Activated CD4-positive, alpha-beta memory T cell treated with anti-CD3 and anti-CD28 coated beads, Interleukin-2, amount 10 ng/mL, durations not matched to agents 7 days and 5 days (primary cell): ENCODE measurements at regions not wholly inside any gene's neighbourhood (a gene's known extent, or its start where the extent isn't known, plus 50 kb on each side); places are given as distances from the start of the nearest gene placed in this dataset.
"Not testable (repeated sequence)": the region's sequence is repeated elsewhere in the genome, so short reads cannot be mapped to it uniquely, and the experiment has no call there.

Source experiments
- CTCF ChIA-PET: fragments of 350-600 bp; sonication (Branson Sonifier 250); formaldehyde crosslinking; loops from one replicate; lab custom pipeline; 2021; ENCODE audit warnings: antibody characterized with exemption, inconsistent platforms; lab: Charles Lee
- POLR2A ChIA-PET: fragments of 350-600 bp; sonication (Branson Sonifier 250); formaldehyde crosslinking; loops from one replicate; lab custom pipeline; 2021; ENCODE audit warnings: antibody characterized with exemption; lab: Charles Lee
- DNase-seq: peaks from one replicate; pipeline ENCODE4 v3.0.0-alpha.2; 2020
- H3K27ac Mint-ChIP-seq: one replicate; pipeline ENCODE4 v1.8.0; 2021; ENCODE audit warnings: mild to moderate bottlenecking, mixed read lengths
- H3K27me3 Mint-ChIP-seq: one replicate; pipeline ENCODE4 v1.8.0; 2021; ENCODE audit warnings: mixed read lengths
- H3K36me3 Mint-ChIP-seq: one replicate; pipeline ENCODE4 v1.8.0; 2021; ENCODE audit warnings: low read depth, mixed read lengths
- H3K4me1 Mint-ChIP-seq: one replicate; pipeline ENCODE4 v1.8.0; 2021; ENCODE audit warnings: mixed read lengths
- H3K4me3 Mint-ChIP-seq: one replicate; pipeline ENCODE4 v1.8.0; 2021; ENCODE audit warnings: mild to moderate bottlenecking, mixed read lengths
- H3K9me3 Mint-ChIP-seq: one replicate; pipeline ENCODE4 v1.8.0; 2021; ENCODE audit warnings: mixed read lengths

- Mint-ChIP-seq H3K9me3 (peaks cover 5% of the 10 kb centered on the region), H3K4me1 (no peaks in the 10 kb centered on the region), H3K27me3 (no peaks in the 10 kb centered on the region), H3K36me3 (no peaks in the 10 kb centered on the region), H3K27ac (no peak overlapping the region), H3K4me3 (no peak overlapping the region)
- no peak for DNase-seq
- CTCF ChIA-PET = no interaction called here
- POLR2A ChIA-PET = no interaction called here
Observed at GRCh38 chr22:34842630-34843029, 223.3 kb upstream of the ISX start.

GRCh38 chr22:34843743-34844142, 222.2 kb upstream of the ISX start:
- POLR2A ChIA-PET, H3K4me1 Mint-ChIP-seq, DNase-seq, H3K9me3 Mint-ChIP-seq, H3K36me3 Mint-ChIP-seq, H3K27ac Mint-ChIP-seq, CTCF ChIA-PET, H3K4me3 Mint-ChIP-seq, H3K27me3 Mint-ChIP-seq: not testable (repeated sequence)

- H3K36me3 Mint-ChIP-seq = no peaks in the 10 kb centered on the region
- no peak for DNase-seq
- H3K4me1 Mint-ChIP-seq = no peaks in the 10 kb centered on the region
- peaks cover 8% of the 10 kb centered on the region for H3K9me3 Mint-ChIP-seq
- CTCF ChIA-PET = no interaction called here
- no peak overlapping the region for H3K27ac Mint-ChIP-seq
- H3K4me3 Mint-ChIP-seq = no peak overlapping the region
- H3K27me3 Mint-ChIP-seq = no peaks in the 10 kb centered on the region
- POLR2A ChIA-PET = no interaction called here
Observed at GRCh38 chr22:34845391-34845790, 220.6 kb upstream of the ISX start.

GRCh38 chr22:34847072-34847471, 218.9 kb upstream of the ISX start:
- no peaks in the 10 kb centered on the region for H3K27me3 Mint-ChIP-seq
- no peaks in the 10 kb centered on the region for H3K36me3 Mint-ChIP-seq
- ChIA-PET POLR2A (no interaction called here), CTCF (no interaction called here)
- no peak overlapping the region for H3K27ac Mint-ChIP-seq
- H3K4me1 Mint-ChIP-seq = no peaks in the 10 kb centered on the region
- no peak for DNase-seq
- no peak overlapping the region for H3K4me3 Mint-ChIP-seq
- peaks cover 8% of the 10 kb centered on the region for H3K9me3 Mint-ChIP-seq

DNA sequence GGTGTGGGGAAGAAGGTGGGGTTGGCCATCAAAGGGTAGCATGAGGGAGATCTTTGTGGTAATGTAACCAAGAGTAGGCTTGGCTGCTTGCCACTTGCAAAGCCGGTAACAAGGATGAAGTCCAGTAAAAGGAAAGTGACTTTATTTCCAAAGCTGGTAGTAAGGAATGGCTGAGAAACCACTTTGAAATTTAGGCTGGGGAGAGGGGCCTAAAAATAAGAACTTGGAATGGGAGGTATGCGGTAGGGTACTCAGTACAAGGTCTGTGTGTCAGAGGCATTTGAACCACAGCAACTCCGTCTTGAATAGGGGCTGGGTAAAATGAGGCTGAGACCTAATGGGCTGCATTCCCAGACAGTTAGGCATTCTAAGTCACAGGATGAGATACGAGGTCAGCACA, 216.0 kb upstream of the ISX start:
- ChIA-PET POLR2A (no interaction called here), CTCF (no interaction called here)
- H3K36me3 Mint-ChIP-seq = no peaks in the 10 kb centered on the region
- peaks cover 3% of the 10 kb centered on the region for H3K9me3 Mint-ChIP-seq
- DNase-seq = no peak
- no peak overlapping the region for H3K4me3 Mint-ChIP-seq
- no peak overlapping the region for H3K27ac Mint-ChIP-seq
- no peaks in the 10 kb centered on the region for H3K4me1 Mint-ChIP-seq
- H3K27me3 Mint-ChIP-seq = no peaks in the 10 kb centered on the region

GRCh38 chr22:34851918-34852662, 213.9 kb upstream of the ISX start:
- H3K27me3 Mint-ChIP-seq = no peaks in the 10 kb centered on the region
- no peak overlapping the region for H3K4me3 Mint-ChIP-seq
- no peak overlapping the region for H3K27ac Mint-ChIP-seq
- H3K4me1 Mint-ChIP-seq = no peaks in the 10 kb centered on the region
- DNase-seq = no peak
- H3K36me3 Mint-ChIP-seq = no peaks in the 10 kb centered on the region
- peaks cover 3% of the 10 kb centered on the region for H3K9me3 Mint-ChIP-seq
- ChIA-PET CTCF (no interaction called here), POLR2A (no interaction called here)

DNA sequence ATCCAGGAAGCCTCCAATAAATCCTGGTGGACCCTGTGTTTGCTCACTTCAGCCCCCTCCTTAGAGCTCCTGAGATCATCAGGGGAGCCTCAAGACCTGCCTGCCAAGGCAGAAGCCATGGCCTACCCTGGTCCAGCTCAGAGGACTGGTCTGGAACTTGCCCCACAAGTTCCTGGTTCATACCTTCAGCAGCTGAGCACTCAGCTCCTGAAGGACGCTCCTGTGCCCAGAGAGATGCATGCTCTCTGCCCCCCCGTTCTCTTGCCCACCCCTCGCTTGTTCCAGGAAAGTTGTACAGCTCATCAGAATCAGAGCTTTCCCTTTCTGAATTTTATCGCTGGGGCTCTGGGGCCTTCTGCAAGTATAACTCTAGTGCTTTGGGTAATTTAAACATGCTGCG, 210.5 kb upstream of the ISX start:
- no peak overlapping the region for H3K4me3 Mint-ChIP-seq
- H3K27ac Mint-ChIP-seq = no peak overlapping the region
- no peaks in the 10 kb centered on the region for H3K36me3 Mint-ChIP-seq
- no peak for DNase-seq
- CTCF ChIA-PET = no interaction called here
- H3K27me3 Mint-ChIP-seq = no peaks in the 10 kb centered on the region
- no peaks in the 10 kb centered on the region for H3K9me3 Mint-ChIP-seq
- POLR2A ChIA-PET = no interaction called here
- no peaks in the 10 kb centered on the region for H3K4me1 Mint-ChIP-seq

GRCh38 chr22:34858066-34858465, 207.9 kb upstream of the ISX start:
- CTCF ChIA-PET = no interaction called here

DNA sequence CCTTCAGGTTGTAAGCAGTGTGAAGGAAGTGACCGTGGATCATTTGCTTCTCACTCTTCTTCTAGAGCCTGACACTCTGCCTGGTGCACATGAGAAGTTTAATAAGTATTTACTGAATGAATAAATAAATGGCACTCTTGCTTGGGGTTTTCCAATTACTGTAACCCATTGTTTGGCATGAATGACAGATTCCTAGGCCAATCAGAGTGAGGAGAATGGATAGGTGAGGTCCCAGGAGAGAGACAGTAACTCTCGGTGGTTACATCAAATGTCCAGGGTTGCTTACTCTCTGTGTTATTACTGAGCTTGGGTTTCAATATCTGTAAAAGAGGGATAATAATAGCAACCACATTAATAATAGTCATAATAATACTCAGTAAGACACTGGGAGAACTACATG, 204.2 kb upstream of the ISX start:
- no peak overlapping the region for H3K27ac Mint-ChIP-seq
- H3K4me1 Mint-ChIP-seq = no peaks in the 10 kb centered on the region

More at GRCh38 chr22:34858066-34858465, 207.9 kb upstream of the ISX start:
- Mint-ChIP-seq H3K4me3 (no peak overlapping the region), H3K36me3 (no peaks in the 10 kb centered on the region), H3K27ac (no peak overlapping the region), H3K4me1 (no peaks in the 10 kb centered on the region), H3K27me3 (no peaks in the 10 kb centered on the region), H3K9me3 (no peaks in the 10 kb centered on the region)
- no peak for DNase-seq
- POLR2A ChIA-PET = no interaction called here

GRCh38 chr22:34866081-34866480, 199.9 kb upstream of the ISX start:
- Mint-ChIP-seq H3K27me3 (no peaks in the 10 kb centered on the region), H3K4me3 (no peak overlapping the region), H3K9me3 (peaks cover 2% of the 10 kb centered on the region), H3K4me1 (no peaks in the 10 kb centered on the region), H3K27ac (no peak overlapping the region), H3K36me3 (no peaks in the 10 kb centered on the region)
- no peak for DNase-seq
- POLR2A ChIA-PET = no interaction called here
- CTCF ChIA-PET = no interaction called here

More for the DNA sequence above, 204.2 kb upstream of the ISX start:
- peaks cover 2% of the 10 kb centered on the region for H3K9me3 Mint-ChIP-seq
- no peak for DNase-seq
- no peaks in the 10 kb centered on the region for H3K27me3 Mint-ChIP-seq
- ChIA-PET POLR2A (no interaction called here), CTCF (no interaction called here)
- H3K4me3 Mint-ChIP-seq = no peak overlapping the region
- H3K36me3 Mint-ChIP-seq = no peaks in the 10 kb centered on the region

DNA sequence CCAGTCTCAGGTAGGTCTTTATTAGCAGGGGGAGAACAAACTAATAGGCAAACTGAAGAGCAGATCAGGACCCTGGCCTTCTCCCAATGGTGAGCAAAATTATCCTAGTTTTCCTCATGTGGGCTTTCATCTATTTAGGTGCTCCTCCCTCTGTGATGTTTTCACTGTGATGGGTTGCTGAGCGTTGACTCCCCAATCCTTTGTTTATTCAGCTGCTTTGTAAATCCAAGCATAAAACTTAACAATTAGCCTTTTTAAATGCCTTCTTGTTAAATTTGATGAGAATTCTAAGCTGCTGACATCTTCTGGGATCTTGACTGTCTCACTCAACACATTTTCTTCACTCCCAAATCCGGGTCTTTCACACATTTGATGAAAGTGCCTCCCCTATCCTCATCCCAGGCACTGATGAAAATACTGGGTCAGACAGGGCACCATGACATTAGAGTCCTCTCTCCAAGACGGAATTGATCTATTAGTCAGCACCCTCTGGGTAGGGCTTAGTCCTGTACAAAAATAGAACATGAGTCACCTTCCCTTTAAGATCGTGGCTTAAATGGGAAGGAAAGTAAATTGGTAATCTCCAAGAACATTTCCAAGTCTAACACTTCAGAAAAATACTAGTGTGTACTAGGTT, 199.3 kb upstream of the ISX start:
- POLR2A ChIA-PET = no interaction called here
- H3K27ac Mint-ChIP-seq = no peak overlapping the region
- H3K4me1 Mint-ChIP-seq = no peaks in the 10 kb centered on the region
- peaks cover 2% of the 10 kb centered on the region for H3K9me3 Mint-ChIP-seq
- no peaks in the 10 kb centered on the region for H3K27me3 Mint-ChIP-seq
- DNase-seq = no peak
- CTCF ChIA-PET = no interaction called here
- H3K4me3 Mint-ChIP-seq = no peak overlapping the region
- H3K36me3 Mint-ChIP-seq = no peaks in the 10 kb centered on the region

DNA sequence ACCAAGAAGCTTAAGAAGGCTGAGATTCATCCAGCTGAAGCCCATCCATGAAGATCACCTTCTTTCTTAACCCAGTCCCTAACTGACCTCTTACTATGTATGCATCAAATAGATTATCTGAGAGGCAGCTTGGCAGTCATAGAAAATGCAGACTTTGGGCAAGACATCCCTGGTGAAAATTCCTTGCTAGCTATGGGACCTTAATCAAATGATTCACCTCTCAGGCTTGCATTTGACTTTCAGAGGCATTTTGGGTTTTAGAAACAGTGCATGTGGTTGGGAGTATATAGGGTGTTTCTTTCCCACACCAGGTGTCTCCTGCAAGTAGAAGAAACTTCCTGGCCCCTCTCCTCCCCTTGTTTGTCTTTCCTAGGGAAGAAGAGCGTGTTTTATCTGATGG, 188.5 kb upstream of the ISX start:
- no peaks in the 10 kb centered on the region for H3K27me3 Mint-ChIP-seq
- CTCF ChIA-PET = no interaction called here

GRCh38 chr22:34878171-34878570, 187.8 kb upstream of the ISX start:
- no peaks in the 10 kb centered on the region for H3K36me3 Mint-ChIP-seq
- no peaks in the 10 kb centered on the region for H3K27me3 Mint-ChIP-seq
- H3K4me1 Mint-ChIP-seq = no peaks in the 10 kb centered on the region
- ChIA-PET CTCF (no interaction called here), POLR2A (no interaction called here)
- H3K9me3 Mint-ChIP-seq = no peaks in the 10 kb centered on the region
- no peak overlapping the region for H3K27ac Mint-ChIP-seq
- H3K4me3 Mint-ChIP-seq = no peak overlapping the region
- DNase-seq = no peak

More for the DNA sequence above, 188.5 kb upstream of the ISX start:
- H3K36me3 Mint-ChIP-seq = no peaks in the 10 kb centered on the region
- no peak overlapping the region for H3K27ac Mint-ChIP-seq
- H3K4me3 Mint-ChIP-seq = no peak overlapping the region
- H3K9me3 Mint-ChIP-seq = no peaks in the 10 kb centered on the region
- no peaks in the 10 kb centered on the region for H3K4me1 Mint-ChIP-seq
- POLR2A ChIA-PET = no interaction called here
- DNase-seq = no peak

GRCh38 chr22:34879001-34879400, 187.0 kb upstream of the ISX start:
- H3K27ac Mint-ChIP-seq = no peak overlapping the region
- H3K4me1 Mint-ChIP-seq = no peaks in the 10 kb centered on the region
- no peaks in the 10 kb centered on the region for H3K27me3 Mint-ChIP-seq
- H3K36me3 Mint-ChIP-seq = no peaks in the 10 kb centered on the region
- ChIA-PET POLR2A (no interaction called here), CTCF (no interaction called here)
- no peak overlapping the region for H3K4me3 Mint-ChIP-seq
- DNase-seq = no peak
- H3K9me3 Mint-ChIP-seq = no peaks in the 10 kb centered on the region
